ENCODE measurements at regions not wholly inside any gene's neighbourhood (a gene's known extent, or its start where the extent isn't known, plus 50 kb on each side); places are given as distances from the start of the nearest gene placed in this dataset.

- CTCF ChIA-PET: no interaction called here
- no TSS peak for BruUV-seq (replicated peaks)
Measured at GRCh38 chr4:169885893-169886292, 128.1 kb upstream of the HPF1 start.

GRCh38 chr4:169881769-169882168 lies 124.0 kb upstream of the HPF1 start:
- Histone ChIP-seq H3K4me2 (no peak overlapping the region), H3K9me2 (ENCODE audit: insufficient read depth) (no peaks in the 10 kb centered on the region), H3K9me3 (ENCODE audit: insufficient read depth, low read depth) (no peaks in the 10 kb centered on the region), H3K36me3 (ENCODE audit: low read depth) (no peaks in the 10 kb centered on the region), H3K27ac (no peak overlapping the region), H3K4me1 (replicated peaks; ENCODE audit: insufficient read depth) (no peaks in the 10 kb centered on the region), H3K27me3 (ENCODE audit: insufficient read depth, low read depth) (no peaks in the 10 kb centered on the region), H3K4me3 (no peak overlapping the region), H2AFZ (no peak overlapping the region), H4K20me1 (ENCODE audit: insufficient read depth) (no peaks in the 10 kb centered on the region), H3K79me2 (ENCODE audit: low read depth) (no peaks in the 10 kb centered on the region), H3F3A (ENCODE audit: insufficient read depth, low read depth) (no peaks in the 10 kb centered on the region)
- no peak for TF ChIP-seq CTCF (conservative IDR thresholded peaks at IDR 0.05)
- TF ChIP-seq EZH2 (IDR thresholded peaks at IDR 0.05; ENCODE audit: low read depth): no peak
- POLR2A ChIA-PET (ENCODE audit: unreplicated experiment): no interaction called here
- no TSS peak for BruUV-seq (replicated peaks)
- intact Hi-C loops (cut with micrococcal nuclease; ENCODE audit: unreplicated experiment): no loop called here
- CTCF ChIA-PET: no interaction called here
- no peak for DNase-seq

More at GRCh38 chr4:169885893-169886292, 128.1 kb upstream of the HPF1 start:
- H2AFZ ChIP-seq: no peak overlapping the region
- no peak overlapping the region for H3K27ac ChIP-seq
- POLR2A ChIA-PET (ENCODE audit: unreplicated experiment): no interaction called here
- no peak overlapping the region for H3K4me3 ChIP-seq
- no peaks in the 10 kb centered on the region for H3K79me2 ChIP-seq (ENCODE audit: low read depth)
- no peaks in the 10 kb centered on the region for H4K20me1 ChIP-seq (ENCODE audit: insufficient read depth)
- no peaks in the 10 kb centered on the region for H3F3A ChIP-seq (ENCODE audit: insufficient read depth, low read depth)
- no peaks in the 10 kb centered on the region for H3K36me3 ChIP-seq (ENCODE audit: low read depth)
- no peaks in the 10 kb centered on the region for H3K27me3 ChIP-seq (ENCODE audit: insufficient read depth, low read depth)
- no peaks in the 10 kb centered on the region for H3K4me1 ChIP-seq (replicated peaks; ENCODE audit: insufficient read depth)
- H3K9me2 ChIP-seq (ENCODE audit: insufficient read depth): no peaks in the 10 kb centered on the region
- intact Hi-C loops (cut with micrococcal nuclease; ENCODE audit: unreplicated experiment): no loop called here
- H3K4me2 ChIP-seq: no peak overlapping the region
- no peaks in the 10 kb centered on the region for H3K9me3 ChIP-seq (ENCODE audit: insufficient read depth, low read depth)
- no peak for DNase-seq
- TF ChIP-seq EZH2 (IDR thresholded peaks at IDR 0.05; ENCODE audit: low read depth): no peak
- TF ChIP-seq CTCF (conservative IDR thresholded peaks at IDR 0.05): no peak

GRCh38 chr4:169870507-169870906 lies 112.8 kb upstream of the HPF1 start:
- no peaks in the 10 kb centered on the region for H3K27me3 ChIP-seq (ENCODE audit: insufficient read depth, low read depth)
- no peaks in the 10 kb centered on the region for H3K9me3 ChIP-seq (ENCODE audit: insufficient read depth, low read depth)
- no peaks in the 10 kb centered on the region for H3K9me2 ChIP-seq (ENCODE audit: insufficient read depth)
- H3K4me1 ChIP-seq (replicated peaks; ENCODE audit: insufficient read depth): no peaks in the 10 kb centered on the region
- H3K4me3 ChIP-seq: no peak overlapping the region
- no peak for DNase-seq
- POLR2A ChIA-PET (ENCODE audit: unreplicated experiment): no interaction called here
- no peaks in the 10 kb centered on the region for H3K79me2 ChIP-seq (ENCODE audit: low read depth)
- TF ChIP-seq CTCF (conservative IDR thresholded peaks at IDR 0.05): no peak
- TF ChIP-seq EZH2 (IDR thresholded peaks at IDR 0.05; ENCODE audit: low read depth): no peak
- no TSS peak for BruUV-seq (replicated peaks)
- H3K27ac ChIP-seq: no peak overlapping the region
- no peak overlapping the region for H3K4me2 ChIP-seq
- H4K20me1 ChIP-seq (ENCODE audit: insufficient read depth): no peaks in the 10 kb centered on the region
- H3K36me3 ChIP-seq (ENCODE audit: low read depth): no peaks in the 10 kb centered on the region
- intact Hi-C loops (cut with micrococcal nuclease; ENCODE audit: unreplicated experiment): no loop called here
- H3F3A ChIP-seq (ENCODE audit: insufficient read depth, low read depth): no peaks in the 10 kb centered on the region
- CTCF ChIA-PET: no interaction called here
- H2AFZ ChIP-seq: no peak overlapping the region
